A549 (cell line): ENCODE measurements at regions not wholly inside any gene's neighbourhood (a gene's known extent, or its start where the extent isn't known, plus 50 kb on each side); places are given as distances from the start of the nearest gene placed in this dataset.

Experiments
- EP300 ChIP-seq, 2 experiments: fragments of >200 bp; sonication (Bioruptor Twin); formaldehyde crosslinking; IDR thresholded peaks; 2 replicates in 1 of 2; 3 replicates in 1 of 2; pipeline ENCODE4 v1.6.1; 2016 to 2017
- JUN ChIP-seq, 2 experiments: fragments of >200 bp; sonication (Bioruptor Twin); formaldehyde crosslinking; IDR thresholded peaks; 2 replicates in 1 of 2; 3 replicates in 1 of 2; pipeline ENCODE4 v1.6.1; 2016 to 2017
- MAFK ChIP-seq: fragments of 450-650 bp; IDR thresholded peaks from 2 replicates; pipeline ENCODE4 v1.6.1; 2014; ENCODE audit not compliant: partially characterized antibody
- MYC ChIP-seq: IDR thresholded peaks from 2 replicates; pipeline ENCODE4 v1.6.1; 2012; ENCODE audit warnings: mild to moderate bottlenecking, inconsistent platforms, low read length, improper control_type of control experiment, borderline replicate concordance
- PHF8 ChIP-seq: fragments of 200-600 bp; sonication (generic); IDR thresholded peaks from 2 replicates; pipeline ENCODE4 v1.6.1; 2016; ENCODE audit warnings: low read depth, mild to moderate bottlenecking, antibody characterized with exemption, moderate library complexity, borderline replicate concordance
- POLR2A ChIP-seq: IDR thresholded peaks from 2 replicates; pipeline ENCODE4 v1.6.1; 2012; ENCODE audit warnings: mild to moderate bottlenecking, low read length
- RARB ChIP-seq: fragments of 250-450 bp; sonication (Bioruptor Pico); IDR thresholded peaks from 2 replicates; pipeline ENCODE4 v1.8.0; 2021; ENCODE audit warnings: mild to moderate bottlenecking, moderate library complexity
- TF ChIP-seq, protein P1 (sequence below): fragments of >200 bp; sonication (Bioruptor Twin); formaldehyde crosslinking; IDR thresholded peaks from 3 replicates; pipeline ENCODE4 v1.5.1; 2016
- TF ChIP-seq, protein P2 (sequence below): fragments of 450-650 bp; IDR thresholded peaks from 2 replicates; pipeline ENCODE4 v1.6.1; 2014; ENCODE audit warnings: antibody characterized with exemption
- TF ChIP-seq, protein P3 (sequence below): fragments of 250-450 bp; sonication (Bioruptor Pico); IDR thresholded peaks from 2 replicates; pipeline ENCODE4 v1.5.0; 2021; ENCODE audit warnings: mild to moderate bottlenecking, moderate library complexity, borderline replicate concordance
- TF ChIP-seq, protein P4 (sequence below): IDR thresholded peaks from 2 replicates; pipeline ENCODE4 v1.6.1; 2012; ENCODE audit warnings: low read depth, borderline replicate concordance
- TF ChIP-seq, protein P5 (sequence below): fragments of 200-600 bp; sonication (generic); IDR thresholded peaks from 2 replicates; pipeline ENCODE4 v1.6.1; 2016; ENCODE audit warnings: antibody characterized with exemption, mild to moderate bottlenecking, moderate library complexity
- TF ChIP-seq, protein P6 (sequence below): fragments of 150-350 bp; IDR thresholded peaks from 2 replicates; pipeline ENCODE4 v1.6.1; 2014; ENCODE audit warnings: low read depth, mild to moderate bottlenecking, low read length

DNA sequence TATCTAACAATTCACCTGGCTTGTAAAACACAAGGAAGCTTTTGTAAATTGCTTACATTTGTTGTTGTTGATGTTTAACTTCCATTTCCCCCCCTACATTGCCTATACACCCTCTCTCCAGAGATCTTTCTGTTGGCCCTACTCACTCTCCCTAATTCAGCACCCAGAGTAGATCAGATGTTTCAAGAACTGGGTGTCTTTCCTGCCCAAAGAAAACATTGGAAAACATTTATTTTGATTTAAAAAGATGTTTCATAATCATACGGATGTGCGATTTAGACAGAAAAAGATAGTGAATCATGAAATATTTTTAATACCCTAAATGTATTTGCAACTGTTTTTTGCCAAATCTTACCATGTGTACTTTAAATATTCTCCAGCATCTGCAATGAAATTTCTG, 446.4 kb upstream of the RGS6 start:
- TF ChIP-seq EP300 (IDR thresholded peaks at IDR 0.05): no peak
- TF ChIP-seq, protein P1, sequence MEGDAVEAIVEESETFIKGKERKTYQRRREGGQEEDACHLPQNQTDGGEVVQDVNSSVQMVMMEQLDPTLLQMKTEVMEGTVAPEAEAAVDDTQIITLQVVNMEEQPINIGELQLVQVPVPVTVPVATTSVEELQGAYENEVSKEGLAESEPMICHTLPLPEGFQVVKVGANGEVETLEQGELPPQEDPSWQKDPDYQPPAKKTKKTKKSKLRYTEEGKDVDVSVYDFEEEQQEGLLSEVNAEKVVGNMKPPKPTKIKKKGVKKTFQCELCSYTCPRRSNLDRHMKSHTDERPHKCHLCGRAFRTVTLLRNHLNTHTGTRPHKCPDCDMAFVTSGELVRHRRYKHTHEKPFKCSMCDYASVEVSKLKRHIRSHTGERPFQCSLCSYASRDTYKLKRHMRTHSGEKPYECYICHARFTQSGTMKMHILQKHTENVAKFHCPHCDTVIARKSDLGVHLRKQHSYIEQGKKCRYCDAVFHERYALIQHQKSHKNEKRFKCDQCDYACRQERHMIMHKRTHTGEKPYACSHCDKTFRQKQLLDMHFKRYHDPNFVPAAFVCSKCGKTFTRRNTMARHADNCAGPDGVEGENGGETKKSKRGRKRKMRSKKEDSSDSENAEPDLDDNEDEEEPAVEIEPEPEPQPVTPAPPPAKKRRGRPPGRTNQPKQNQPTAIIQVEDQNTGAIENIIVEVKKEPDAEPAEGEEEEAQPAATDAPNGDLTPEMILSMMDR: no peak
- TF ChIP-seq, protein P2, sequence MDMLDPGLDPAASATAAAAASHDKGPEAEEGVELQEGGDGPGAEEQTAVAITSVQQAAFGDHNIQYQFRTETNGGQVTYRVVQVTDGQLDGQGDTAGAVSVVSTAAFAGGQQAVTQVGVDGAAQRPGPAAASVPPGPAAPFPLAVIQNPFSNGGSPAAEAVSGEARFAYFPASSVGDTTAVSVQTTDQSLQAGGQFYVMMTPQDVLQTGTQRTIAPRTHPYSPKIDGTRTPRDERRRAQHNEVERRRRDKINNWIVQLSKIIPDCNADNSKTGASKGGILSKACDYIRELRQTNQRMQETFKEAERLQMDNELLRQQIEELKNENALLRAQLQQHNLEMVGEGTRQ: no peak
- TF ChIP-seq RARB (CRISPR knock-in tag): no peak
- TF ChIP-seq POLR2A: no peak
- no peak for TF ChIP-seq JUN (IDR thresholded peaks at IDR 0.05)
- TF ChIP-seq, protein P3, sequence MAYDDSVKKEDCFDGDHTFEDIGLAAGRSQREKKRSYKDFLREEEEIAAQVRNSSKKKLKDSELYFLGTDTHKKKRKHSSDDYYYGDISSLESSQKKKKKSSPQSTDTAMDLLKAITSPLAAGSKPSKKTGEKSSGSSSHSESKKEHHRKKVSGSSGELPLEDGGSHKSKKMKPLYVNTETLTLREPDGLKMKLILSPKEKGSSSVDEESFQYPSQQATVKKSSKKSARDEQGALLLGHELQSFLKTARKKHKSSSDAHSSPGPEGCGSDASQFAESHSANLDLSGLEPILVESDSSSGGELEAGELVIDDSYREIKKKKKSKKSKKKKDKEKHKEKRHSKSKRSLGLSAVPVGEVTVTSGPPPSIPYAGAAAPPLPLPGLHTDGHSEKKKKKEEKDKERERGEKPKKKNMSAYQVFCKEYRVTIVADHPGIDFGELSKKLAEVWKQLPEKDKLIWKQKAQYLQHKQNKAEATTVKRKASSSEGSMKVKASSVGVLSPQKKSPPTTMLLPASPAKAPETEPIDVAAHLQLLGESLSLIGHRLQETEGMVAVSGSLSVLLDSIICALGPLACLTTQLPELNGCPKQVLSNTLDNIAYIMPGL (CRISPR knock-in tag): no peak
- no peak for TF ChIP-seq MAFK
- TF ChIP-seq, protein P4, sequence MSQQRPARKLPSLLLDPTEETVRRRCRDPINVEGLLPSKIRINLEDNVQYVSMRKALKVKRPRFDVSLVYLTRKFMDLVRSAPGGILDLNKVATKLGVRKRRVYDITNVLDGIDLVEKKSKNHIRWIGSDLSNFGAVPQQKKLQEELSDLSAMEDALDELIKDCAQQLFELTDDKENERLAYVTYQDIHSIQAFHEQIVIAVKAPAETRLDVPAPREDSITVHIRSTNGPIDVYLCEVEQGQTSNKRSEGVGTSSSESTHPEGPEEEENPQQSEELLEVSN: no peak
- TF ChIP-seq, protein P5, sequence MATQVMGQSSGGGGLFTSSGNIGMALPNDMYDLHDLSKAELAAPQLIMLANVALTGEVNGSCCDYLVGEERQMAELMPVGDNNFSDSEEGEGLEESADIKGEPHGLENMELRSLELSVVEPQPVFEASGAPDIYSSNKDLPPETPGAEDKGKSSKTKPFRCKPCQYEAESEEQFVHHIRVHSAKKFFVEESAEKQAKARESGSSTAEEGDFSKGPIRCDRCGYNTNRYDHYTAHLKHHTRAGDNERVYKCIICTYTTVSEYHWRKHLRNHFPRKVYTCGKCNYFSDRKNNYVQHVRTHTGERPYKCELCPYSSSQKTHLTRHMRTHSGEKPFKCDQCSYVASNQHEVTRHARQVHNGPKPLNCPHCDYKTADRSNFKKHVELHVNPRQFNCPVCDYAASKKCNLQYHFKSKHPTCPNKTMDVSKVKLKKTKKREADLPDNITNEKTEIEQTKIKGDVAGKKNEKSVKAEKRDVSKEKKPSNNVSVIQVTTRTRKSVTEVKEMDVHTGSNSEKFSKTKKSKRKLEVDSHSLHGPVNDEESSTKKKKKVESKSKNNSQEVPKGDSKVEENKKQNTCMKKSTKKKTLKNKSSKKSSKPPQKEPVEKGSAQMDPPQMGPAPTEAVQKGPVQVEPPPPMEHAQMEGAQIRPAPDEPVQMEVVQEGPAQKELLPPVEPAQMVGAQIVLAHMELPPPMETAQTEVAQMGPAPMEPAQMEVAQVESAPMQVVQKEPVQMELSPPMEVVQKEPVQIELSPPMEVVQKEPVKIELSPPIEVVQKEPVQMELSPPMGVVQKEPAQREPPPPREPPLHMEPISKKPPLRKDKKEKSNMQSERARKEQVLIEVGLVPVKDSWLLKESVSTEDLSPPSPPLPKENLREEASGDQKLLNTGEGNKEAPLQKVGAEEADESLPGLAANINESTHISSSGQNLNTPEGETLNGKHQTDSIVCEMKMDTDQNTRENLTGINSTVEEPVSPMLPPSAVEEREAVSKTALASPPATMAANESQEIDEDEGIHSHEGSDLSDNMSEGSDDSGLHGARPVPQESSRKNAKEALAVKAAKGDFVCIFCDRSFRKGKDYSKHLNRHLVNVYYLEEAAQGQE: no peak
- TF ChIP-seq, protein P6, sequence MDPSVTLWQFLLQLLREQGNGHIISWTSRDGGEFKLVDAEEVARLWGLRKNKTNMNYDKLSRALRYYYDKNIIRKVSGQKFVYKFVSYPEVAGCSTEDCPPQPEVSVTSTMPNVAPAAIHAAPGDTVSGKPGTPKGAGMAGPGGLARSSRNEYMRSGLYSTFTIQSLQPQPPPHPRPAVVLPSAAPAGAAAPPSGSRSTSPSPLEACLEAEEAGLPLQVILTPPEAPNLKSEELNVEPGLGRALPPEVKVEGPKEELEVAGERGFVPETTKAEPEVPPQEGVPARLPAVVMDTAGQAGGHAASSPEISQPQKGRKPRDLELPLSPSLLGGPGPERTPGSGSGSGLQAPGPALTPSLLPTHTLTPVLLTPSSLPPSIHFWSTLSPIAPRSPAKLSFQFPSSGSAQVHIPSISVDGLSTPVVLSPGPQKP: no peak
- TF ChIP-seq PHF8: no peak
- no peak for TF ChIP-seq MYC
